NCI-H1105 treated with DMSO at 0.1 percent for 48 hours (cell line): ENCODE measurements at regions not wholly inside any gene's neighbourhood (a gene's known extent, or its start where the extent isn't known, plus 50 kb on each side); places are given as distances from the start of the nearest gene placed in this dataset.
"Not testable (repeated sequence)": the region's sequence is repeated elsewhere in the genome, so short reads cannot be mapped to it uniquely, and the experiment has no call there.

ENCODE experiments used
- DNase-seq: peaks from one replicate; lab custom pipeline; 2025; lab: John Stamatoyannopoulos, UW

DNA sequence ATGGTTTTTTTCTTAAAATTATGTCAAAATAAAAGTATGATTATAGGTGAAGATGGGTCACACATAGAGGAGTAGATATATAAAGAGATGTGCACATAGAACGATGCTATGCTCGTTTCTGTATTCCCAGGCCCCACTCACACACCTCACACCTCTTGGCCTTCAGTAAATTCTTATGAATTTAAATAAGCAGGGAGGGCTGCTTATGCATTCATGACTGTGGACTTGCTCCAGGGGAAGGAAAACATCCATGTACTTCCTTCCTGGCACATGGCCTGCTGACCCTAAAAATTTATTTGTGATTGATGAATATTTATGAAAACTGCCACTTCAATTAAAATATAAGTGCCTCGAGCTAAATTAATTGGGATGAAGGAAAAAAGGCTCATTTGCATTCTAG is 1306.7 kb upstream of the TMEM132C start:
- no peak for DNase-seq

GRCh38 chr12:126960709-126961108 is 1306.3 kb upstream of the TMEM132C start:
- DNase-seq: no peak

DNA sequence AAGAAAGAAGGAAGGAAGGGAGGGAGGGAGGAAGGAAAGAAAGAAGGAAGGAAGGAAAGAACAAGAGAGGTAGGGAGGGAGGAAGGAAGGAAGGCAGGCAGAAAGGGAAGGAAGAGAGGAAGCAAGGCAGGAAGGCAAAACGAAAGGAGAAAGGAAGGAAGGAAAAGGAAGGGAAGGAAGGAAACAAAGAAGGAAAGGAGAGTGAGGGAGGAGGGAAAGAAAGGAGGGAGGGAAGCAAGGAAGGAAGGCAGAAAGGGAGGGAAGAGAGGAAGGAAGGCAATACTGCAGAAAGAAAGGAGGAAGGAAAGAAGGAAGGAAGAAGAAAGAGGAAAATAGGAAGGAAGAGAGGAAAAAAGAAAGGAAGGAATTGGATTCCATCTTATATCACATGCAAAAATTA is 1303.1 kb upstream of the TMEM132C start:
- DNase-seq: no peak

GRCh38 chr12:126966498-126966897 is 1300.5 kb upstream of the TMEM132C start:
- DNase-seq: no peak

DNA sequence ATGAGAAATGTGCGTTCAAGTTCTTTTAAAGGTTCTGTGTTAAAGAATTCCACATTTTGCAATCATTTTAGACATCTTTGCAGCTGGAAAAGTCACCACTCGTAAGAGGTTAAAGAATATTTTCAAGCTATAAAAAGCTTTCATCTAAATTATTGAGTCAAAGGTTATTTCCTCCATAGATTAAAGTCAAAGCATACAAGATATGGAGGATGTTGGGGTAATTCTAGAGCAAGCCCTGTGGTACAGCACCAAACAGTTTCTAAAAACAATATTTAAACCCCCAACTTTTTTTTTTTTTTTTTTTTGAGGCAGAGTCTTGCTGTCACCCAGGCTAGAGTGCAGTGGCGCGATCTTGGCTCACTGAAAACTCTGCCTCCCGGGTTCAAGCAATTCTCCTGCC is 1299.8 kb upstream of the TMEM132C start:
- no peak for DNase-seq

GRCh38 chr12:126974779-126975178 is 1292.2 kb upstream of the TMEM132C start:
- no peak for DNase-seq

DNA sequence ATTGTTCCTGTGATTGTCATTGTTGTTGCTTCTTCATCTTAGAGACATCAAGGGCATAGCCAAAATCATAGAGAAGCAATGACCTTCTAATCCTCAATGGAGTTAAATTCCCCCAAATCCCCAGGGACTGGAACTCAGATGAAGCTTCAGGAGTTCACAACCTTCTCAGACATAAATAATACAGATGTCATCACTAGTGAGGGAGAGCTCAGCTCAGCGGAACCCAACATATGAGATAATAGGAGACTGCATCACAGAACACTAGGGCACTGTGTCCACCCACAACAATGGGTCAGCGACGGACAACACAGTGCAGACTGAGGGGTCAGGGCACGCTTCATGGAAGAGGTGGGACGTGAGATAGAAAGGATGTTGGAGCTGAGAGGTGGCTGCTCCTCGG is 1290.4 kb upstream of the TMEM132C start:
- DNase-seq: no peak

DNA sequence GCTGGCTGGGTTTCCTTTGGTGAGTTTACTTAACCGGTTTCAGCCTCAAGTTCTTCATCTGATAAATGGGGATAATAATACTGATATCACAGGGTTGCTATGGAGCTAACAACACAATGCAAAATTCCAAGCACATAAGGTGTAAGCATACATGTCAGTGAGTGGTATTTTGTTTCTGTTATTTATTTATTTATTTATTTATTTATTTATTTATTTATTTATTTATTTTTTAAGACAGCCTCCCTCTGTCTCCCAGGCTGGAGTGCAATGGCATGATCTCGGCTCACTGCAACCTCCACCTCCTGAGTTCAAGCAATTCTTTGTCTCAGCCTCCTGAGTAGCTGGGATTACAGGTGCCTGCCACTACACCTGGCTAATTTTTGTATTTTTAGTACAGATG is 1287.4 kb upstream of the TMEM132C start:
- not testable (repeated sequence) for DNase-seq

- DNase-seq: no peak
These were observed 1284.3 kb upstream of the TMEM132C start for GRCh38 chr12:126982707-126983106.

DNA sequence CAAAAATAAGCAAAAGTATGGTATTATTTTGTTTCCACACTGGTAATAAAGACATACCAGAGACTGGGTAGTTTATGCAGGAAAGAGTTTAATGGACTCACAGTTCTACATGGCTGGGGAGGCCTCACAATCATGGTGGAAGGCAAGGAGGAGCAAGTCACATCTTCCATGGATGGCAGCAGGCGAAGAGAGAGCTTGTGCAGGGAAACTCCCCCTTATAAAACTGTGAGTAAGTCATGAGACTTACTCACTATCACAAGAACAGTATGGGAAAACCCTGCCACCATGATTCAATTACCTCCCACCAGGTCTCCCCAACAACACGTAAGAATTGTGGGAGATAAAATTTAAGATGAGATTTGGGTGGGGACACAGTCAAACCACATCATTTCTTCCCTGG is 1283.2 kb upstream of the TMEM132C start:
- not testable (repeated sequence) for DNase-seq

GRCh38 chr12:126985663-126986062 is 1281.3 kb upstream of the TMEM132C start:
- not testable (repeated sequence) for DNase-seq

DNA sequence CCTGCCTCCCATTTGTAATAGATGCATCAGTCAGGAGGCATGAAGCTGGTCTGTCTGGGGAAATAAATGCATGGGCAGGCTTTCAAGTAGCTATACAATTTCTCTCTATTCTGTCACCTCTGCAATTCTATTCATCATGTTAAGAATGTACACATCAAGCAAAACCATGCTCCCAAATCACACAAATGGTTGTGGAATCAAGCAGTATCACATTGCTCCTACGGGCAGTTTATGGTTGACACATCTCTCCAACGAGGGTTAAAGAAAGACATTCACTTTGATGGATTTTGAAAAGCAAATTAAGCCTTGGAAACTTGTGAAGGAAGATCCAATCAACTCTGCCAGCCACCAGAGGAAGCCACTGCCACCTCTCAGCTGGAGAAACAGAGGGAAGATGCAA is 1277.4 kb upstream of the TMEM132C start:
- DNase-seq: no peak

- DNase-seq: no peak
These were observed 1273.1 kb upstream of the TMEM132C start for GRCh38 chr12:126993898-126994297.

GRCh38 chr12:126994599-126994998 is 1272.4 kb upstream of the TMEM132C start:
- no peak for DNase-seq

DNA sequence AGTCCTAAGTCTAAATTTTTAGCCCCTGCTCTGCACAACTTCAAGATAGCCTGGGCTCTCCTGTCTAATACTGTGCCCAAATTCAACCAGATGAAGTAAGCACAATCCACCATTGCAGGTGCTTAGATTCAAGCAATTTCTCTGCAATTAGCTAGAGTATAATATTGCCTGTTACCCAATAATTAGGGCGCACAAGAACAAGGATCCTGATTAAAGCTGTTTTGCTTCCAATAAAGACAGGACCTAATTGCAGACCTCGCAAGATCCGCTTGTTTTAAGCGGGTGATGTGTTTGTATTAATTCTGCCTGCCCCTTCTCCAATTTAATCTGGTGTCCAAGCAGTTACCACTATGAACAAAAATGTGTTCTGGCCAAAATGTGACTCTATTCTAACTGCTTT is 1268.9 kb upstream of the TMEM132C start:
- no peak for DNase-seq

- no peak for DNase-seq
These were observed 1268.2 kb upstream of the TMEM132C start for GRCh38 chr12:126998747-126999285.

- no peak for DNase-seq
These were observed 1267.6 kb upstream of the TMEM132C start for GRCh38 chr12:126999352-126999751.

DNA sequence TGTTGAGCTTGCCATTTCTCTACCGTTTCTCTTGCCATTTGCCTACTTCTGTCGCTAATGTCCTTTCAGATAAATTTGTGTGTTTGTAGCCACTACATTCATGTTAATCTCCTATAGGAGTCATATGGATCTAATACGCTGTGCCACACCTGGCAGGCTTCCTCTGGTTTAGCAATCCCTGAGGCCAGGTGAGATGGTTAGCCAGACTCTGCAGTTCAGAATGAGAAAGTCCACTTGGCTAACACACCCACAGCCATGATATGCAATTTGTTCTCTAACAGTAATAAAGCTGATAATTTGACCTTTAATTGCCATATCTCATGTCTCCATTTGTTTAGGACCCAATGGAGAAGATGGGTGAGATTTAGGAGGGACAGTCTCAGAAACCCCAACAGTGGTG is 1261.6 kb upstream of the TMEM132C start:
- no peak for DNase-seq

GRCh38 chr12:127006972-127007371 is 1260.0 kb upstream of the TMEM132C start:
- no peak for DNase-seq

DNA sequence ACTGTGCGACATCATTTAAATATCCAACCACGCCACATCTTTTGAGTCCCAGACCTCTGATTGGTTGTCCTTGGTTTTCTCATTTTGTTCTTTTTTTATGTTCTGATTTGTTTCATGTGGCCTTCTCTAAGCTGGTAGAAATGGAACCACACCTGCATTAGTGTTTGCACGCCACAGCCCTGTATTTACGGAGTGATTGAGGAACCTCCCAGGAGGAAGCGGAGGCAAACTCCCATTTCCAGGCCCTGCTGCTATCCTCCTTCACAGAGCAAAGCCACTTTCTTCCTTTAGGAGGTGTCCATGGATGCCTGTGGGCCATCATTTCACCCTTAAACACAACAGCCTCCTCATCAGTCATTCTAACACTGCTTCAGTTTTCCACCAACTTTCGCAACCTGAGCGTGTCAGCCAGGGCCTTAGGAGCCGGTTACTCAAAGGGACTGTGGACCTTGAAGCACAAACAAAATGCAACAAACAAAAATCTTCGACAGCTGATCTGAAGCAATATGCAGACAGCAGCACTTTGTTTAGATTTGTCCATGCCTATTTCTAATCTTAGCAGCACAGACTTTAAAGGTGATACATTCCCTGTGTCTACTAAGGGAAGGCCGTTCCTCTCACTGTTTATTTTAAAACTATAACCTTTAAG is 1258.1 kb upstream of the TMEM132C start:
- no peak for DNase-seq

- no peak for DNase-seq
These were observed 1254.9 kb upstream of the TMEM132C start for GRCh38 chr12:127012109-127012508.

GRCh38 chr12:127013197-127013596 is 1253.8 kb upstream of the TMEM132C start:
- no peak for DNase-seq

DNA sequence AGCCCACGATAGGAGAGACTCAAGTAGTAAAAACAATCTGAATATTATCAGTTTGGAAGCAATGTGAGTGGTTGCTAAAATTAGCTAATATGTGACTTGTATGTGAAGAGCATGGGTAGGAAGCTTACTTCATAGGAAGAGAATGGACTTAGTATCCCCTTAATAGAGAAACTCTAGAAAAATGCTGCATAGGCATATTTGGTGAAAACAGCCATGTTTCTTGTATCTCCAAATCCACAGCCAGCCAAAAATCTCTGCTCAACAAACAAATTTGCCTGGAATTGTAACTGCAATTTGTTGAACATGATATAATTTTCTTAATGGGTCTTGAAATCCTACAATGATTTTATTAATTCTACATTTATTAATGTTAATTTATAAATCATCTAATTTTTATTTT is 1252.9 kb upstream of the TMEM132C start:
- DNase-seq: no peak

DNA sequence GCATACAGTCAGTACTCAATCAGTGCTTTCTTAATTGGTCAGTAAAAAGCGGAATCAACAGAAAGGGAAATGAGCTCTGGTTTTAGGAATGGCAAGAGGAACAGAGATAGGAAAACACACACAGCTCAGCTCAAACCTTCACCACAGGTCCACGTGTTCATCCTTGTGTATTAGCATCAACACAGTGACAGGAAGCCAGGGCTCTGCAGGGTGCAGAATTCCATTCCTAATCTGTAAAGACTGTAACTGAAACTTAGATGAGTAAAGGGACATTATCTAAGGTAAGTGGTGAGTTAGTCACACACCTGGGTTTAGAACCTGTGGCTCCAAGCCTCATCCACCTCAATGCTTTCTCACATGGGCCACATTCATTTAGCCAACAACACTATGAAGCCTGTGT is 1242.2 kb upstream of the TMEM132C start:
- DNase-seq: no peak
